HS-5 (cell line): ENCODE measurements at regions not wholly inside any gene's neighbourhood (a gene's known extent, or its start where the extent isn't known, plus 50 kb on each side); places are given as distances from the start of the nearest gene placed in this dataset.

Experiments used
- DNase-seq: peaks from one replicate; pipeline ENCODE4 v3.0.0-alpha.2; 2012; ENCODE audit warnings: low read depth

DNA sequence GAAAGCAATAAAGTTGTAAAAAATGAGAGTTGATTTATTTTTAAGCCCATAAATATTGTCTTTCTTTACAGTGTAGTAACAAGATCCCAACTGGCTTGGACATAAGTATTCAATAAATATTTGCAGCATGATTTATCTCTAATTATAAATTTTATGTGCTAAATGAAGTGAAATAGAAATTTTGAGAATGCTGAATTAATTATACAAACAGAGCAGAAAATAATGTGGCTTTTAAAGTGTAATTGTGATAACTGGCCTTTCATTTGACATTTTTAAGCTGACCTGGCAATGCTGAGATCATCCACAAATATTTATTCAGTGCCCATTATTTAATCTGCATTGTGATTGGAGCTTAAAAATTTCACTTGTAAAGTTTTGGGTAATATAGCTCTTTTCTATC is 201.6 kb upstream of the NAV3 start:
- no peak for DNase-seq

DNA sequence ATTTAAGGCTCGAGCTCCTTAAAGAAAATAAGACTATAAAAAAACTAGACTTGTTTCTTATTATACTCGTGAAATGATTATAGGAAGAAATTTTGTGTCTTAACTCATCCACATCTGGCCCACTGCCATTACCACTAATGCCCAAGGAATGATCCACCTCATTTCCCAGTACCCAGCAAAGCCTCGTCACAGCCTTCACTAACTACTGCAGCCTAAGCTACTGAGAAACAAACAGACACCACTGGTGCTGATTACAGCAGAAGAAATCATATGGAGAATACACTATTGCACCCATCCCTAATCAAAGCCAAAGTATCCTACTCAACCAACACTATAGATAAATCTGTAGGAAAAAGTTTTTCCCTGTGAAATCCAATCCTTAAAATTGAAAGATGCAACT is 205.3 kb upstream of the NAV3 start:
- peak; percentile 91 for DNase-seq

DNA sequence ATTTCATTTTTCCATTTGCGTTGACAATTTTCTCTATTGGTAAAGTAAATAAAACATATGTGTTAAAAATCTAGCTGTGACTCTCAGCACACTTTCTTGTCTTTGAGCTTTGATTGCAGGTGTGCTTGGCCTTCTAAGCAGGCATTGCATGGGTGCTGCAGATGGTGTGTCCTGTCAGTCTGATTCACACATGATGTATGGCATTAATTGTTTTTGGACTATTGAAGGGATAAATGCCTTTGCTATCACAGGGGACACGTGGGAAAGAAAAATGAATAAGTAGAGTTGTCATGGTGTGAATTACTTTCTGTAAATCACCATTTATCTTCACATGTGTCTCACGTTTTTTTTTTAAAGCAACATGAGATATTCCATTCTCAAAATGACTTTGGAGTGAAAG is 211.3 kb upstream of the NAV3 start:
- no peak for DNase-seq

DNA sequence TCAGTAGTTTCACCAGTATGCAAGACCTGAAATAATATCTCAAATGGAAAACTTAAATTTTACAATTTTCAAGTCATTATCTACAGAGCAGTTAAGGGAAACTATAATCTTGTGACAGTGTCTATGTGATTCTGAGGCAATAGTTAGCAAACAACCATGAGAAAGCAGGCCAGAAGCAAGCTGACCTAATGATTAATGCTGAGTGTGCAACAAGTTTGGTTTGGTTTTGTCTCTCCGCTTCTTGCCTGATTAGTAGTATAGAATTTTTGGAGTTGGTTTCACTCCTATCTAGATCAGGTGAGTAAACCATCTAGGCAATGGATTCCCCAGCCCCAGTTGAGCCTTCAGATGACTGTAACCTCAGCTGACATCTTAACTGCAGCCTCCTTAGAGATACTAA is 212.9 kb upstream of the NAV3 start:
- no peak for DNase-seq

DNA sequence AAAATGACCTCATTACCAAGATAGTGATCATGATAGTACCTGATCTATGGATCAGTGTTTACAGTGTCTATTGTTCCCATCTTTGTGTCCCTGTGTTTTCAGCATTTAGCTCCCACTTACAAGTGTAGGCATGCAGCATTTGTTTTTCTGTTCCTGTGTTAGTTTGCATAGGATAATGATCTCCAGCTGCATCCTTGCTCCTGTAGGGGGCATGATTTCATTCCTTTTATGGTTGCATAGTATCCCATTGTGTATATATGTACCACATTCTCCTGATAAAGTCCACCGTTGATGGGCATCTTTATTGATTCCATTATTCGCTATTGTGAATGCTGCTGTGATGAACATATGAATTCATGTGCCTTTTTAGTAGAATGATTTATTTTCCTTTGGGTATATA is 215.4 kb upstream of the NAV3 start:
- DNase-seq: no peak

DNA sequence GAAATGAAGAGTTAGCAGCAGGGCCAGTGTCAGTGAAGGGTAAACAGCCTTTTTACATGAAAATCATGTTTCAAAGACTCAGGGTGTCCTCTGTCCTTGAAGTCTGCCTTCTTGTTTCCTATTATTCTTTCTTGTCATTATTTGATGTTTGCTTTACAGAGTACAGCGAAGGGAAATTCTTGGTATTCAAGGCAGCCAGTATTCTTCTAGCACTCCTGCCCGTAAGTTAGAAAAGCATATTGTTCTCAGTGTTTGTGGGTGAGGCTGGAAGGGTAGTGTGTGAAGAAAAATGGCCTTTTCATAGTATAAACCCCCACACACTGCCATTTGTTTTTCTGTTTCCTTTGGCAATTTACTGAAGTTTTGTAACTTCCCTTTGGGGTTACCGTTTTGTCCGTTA is 217.3 kb upstream of the NAV3 start:
- no peak for DNase-seq

DNA sequence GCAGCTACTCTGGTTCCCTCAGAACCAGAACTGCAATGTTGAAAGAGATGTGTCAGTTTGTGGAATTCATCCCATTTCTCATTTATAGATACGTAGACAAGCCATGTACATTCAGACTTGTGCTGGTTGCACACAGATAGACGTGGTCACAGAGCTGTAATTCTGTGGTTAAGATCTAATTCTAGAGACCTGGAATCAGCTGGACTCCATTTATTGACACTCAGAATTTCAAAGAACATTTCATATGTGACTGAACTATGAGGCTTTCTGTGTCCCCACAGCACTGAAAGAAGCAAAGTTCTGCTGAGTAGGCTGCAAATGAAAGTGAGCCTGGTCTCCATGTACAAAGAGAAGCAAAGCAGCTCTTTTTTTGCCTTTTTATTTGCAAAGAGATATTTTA is 220.2 kb upstream of the NAV3 start:
- no peak for DNase-seq

DNA sequence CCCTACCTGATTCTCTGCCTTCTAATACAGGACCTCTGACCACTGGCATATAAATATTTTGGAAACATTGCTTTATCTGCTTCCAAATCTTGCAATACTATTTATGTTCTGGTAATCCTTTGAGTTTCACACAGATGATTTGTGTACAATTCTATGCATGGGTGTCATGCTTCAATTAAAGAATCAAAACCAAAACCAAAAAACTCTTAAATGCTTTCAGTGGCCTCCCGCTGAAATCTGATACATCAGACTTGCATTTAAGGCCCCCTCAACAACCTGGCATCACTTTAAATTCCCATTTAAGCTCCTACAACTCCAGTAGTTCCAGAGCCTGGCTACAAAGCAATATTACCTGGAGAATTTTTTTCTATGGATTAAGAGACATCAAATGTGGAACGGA is 221.7 kb upstream of the NAV3 start:
- DNase-seq: no peak

DNA sequence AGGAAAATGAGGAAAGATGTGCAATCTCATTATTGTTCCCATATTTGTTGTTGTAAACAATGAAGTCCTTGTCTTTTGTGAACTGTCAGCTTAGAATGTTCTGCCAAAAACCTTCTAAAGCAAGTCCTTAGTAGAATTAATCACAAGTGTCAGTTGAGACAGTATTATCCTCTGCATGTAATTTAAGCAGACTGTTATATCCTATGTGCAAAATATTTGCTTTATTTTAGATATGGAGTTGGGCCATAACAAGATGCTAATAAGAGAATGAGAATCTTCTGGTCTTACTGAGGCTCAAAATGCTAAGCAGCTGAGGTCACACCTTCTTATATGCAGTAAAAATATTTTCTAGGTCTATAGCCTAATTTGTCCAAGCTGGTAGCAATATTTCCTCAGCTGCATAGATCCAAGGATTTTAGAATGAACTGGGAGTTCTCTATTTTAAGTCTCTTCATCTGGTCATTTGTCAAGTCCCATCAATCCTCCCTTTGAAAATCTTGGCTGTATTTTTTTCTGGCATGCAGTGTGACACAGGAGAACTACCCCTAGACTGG is 222.3 kb upstream of the NAV3 start:
- DNase-seq: no peak

DNA sequence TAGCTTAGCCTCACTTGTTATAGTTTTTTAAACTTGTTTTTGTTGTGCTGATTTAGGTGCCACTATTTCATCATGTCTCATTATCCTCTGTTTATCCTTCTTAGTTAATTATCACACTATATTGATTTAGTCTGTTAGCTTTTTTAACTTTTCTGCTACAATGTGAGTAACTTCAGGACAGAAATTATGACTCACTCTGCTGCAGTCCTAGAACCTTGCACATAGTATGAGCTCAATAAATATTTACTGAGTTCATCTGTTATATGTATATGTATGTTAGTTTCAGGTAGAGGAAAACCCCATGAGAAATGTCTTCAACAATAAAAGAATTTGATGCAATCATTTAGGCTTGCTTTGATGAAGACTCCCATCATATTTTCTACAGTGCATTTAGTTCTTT is 224.3 kb upstream of the NAV3 start:
- no peak for DNase-seq

DNA sequence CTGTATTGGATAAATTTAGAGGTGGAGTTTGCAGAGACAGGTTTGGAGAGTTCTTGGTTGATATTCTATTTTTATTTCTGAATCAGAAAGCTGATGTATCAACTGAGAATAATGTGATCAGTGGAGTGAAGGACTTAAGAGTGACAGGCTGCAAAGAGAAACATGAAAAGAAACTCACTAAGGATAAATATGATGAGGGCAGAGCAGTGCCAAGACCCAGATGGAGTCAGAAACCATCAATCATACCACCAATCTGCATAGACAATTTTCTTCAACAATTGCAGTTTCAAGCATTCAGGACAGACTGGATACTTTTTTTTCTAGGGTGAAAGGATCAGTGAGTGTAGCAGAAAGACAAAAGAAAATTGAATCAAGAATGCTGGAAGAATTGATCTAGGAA is 226.7 kb upstream of the NAV3 start:
- no peak for DNase-seq

DNA sequence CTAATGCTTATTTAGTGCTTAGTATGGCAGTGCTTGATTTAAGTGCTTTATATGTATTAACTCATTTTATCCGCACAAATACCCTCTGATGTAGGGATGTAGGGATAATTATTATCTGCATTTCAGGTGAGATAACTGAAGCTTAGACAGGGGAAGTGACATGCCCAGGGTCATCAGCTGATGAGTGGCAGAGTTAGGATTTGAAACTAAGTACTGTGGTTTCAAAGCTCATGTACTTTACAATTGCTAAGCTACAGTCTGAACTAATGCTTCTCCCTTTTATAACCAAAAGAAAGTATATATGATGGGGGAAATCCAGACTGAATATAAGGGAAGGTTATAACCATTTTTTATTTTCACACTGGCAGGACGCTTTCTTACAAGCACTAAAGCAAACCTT is 229.6 kb upstream of the NAV3 start:
- no peak for DNase-seq

DNA sequence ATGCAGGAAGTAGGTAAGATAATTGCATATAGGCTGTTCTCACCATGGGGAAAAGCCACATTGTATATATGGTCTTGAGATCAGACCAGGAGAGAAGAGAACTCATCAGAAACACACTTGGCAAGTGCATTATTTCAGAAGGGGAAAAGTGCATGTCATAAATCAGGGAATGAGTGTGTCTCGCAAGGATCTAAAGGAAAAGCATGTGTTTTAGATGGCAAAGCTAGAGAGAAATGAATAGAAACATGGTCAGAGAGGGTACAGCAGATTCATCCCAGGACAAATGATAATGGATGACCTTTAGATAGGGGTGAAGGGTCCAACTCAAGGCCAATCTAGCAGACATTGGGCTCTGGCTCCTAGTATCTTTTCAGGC is 230.2 kb upstream of the NAV3 start:
- no peak for DNase-seq

DNA sequence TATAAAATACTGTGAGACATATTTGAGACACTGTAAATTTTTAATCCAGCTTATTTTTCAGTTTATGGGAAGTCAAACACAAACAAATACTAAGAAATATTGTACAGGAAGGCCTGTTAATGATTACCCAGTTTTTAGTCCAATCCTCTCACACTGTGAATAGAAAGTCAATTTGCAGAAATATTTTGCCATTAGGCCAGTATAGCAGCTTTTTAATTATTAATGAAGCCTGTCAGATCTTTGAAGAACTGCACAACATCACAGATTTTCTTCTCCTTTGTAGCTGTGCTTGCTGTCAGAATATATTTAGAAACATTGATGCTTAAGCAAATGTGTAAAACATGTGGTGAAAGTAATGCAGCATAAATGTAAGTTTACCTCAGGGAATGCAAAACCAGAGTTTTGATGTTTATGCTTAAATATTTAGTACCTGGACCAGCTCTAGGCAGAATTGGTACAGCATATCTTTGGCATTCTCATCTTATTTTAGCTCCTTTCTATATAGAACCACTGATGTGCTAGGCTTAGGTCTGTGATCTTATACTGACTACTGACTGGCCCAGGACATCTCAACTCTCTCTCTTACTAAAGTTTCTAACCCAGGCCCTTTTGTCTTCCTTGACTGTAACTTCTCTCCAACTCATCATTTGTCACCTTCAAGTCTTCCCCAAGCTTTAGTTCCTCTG is 230.8 kb upstream of the NAV3 start:
- no peak for DNase-seq

DNA sequence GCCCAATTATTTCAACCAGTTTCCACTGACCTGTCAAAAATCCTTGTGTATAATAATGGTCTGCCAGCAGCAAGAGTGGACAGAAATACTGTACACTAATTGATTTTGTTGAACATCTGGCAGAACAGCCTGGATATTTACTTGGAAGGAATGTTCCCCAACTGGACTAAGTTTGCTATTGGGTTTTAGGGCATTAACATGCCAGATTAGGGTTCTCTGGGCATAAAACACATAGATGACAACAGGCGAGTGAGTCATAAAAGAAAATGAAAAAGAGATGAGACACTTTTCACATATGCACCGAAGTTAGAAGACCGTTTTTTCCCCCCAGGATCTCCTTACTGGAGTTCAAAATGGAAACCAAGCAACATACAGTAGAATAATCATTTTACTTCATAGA is 236.3 kb upstream of the NAV3 start:
- no peak for DNase-seq

DNA sequence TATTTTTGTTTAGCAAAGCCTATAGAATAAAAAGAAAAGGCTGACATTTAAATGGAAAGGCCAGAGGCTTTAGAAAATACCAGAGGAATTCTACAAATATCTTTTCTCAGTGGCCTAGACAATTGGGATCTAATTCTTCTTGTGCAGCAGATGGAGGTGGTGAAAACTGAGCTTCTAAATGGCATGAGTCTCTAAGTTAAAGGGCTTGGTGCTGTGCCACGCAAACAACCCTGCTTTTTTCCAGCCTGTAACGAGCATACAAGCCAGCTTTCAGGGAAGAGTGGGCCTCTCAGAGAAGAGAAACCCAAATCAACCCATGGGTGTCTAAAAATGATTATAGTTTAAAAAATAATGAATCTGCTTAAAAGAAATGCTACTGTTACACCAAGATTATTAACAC is 237.9 kb upstream of the NAV3 start:
- no peak for DNase-seq

DNA sequence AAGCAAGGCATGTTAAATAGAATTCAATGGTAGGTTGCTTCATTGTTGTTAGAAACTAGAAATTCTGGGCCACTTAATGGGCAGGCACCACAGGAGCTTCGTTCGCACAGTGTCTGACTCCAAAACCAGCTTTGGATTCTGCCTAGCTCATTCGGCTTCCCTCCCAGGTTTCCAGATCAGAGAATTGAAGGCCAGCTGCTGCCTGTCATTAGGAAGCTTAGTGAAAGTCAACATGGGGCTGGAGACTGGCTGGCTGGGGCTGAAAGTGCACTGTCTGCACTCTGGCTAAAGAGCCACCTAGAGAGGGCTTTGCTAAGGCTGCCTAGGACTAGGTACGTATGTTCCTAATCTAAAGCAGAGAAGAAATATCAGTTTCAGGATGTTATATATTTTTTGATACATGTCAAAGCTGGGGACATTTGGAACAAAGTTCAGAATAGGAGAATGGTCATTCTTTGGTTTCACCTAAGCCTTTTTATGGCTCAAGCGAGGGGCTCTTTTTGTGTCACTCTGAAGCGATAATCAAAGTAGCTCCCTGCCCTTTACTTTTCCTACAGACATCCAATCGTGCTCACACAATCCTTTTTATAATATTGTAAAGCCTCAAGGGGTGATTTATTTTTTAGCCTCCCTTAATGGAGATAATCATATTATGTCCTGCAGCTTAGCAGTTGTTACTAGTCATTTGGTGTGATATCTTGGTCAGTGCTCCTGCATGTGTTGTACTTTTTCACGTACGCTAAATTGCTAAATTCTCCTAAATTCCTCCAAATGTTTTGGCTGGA is 238.5 kb upstream of the NAV3 start:
- DNase-seq: no peak

DNA sequence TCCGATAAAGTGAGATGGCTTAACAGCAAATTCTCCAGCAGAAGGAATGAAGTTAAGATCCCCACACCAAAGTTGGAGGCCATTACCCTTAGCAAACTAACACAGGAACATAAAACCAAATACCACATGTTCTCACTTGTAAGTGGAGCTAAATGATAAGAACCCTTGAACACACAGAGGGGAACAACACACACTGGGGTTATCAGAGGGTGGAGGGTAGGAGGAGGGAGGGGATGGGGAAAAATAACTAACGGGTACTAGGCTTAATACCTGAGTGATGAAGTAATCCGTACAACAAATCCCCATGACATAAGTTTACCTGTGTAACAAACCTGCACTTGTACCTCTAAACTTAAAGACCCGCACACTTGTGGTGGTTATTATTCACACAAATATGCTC is 240.4 kb upstream of the NAV3 start:
- DNase-seq: no peak

DNA sequence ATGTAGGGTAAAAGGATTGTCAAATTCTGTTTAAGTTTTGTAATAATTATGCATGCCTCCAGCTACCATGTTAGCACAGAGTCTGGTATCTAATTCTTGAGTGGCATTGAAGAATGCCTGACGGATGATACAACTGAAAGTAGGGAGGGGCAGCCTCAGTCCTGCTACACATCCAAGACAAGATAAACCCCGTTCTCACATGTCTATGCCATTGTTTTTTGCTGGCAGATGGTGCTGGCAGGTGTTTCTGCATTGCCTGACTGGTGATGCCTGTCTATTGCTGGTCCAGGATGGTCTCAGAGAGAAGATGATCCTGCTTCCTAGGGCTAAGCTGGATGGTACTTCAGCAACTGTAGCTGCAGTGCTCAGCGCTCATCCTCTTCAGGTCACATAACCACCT is 245.8 kb upstream of the NAV3 start:
- no peak for DNase-seq

DNA sequence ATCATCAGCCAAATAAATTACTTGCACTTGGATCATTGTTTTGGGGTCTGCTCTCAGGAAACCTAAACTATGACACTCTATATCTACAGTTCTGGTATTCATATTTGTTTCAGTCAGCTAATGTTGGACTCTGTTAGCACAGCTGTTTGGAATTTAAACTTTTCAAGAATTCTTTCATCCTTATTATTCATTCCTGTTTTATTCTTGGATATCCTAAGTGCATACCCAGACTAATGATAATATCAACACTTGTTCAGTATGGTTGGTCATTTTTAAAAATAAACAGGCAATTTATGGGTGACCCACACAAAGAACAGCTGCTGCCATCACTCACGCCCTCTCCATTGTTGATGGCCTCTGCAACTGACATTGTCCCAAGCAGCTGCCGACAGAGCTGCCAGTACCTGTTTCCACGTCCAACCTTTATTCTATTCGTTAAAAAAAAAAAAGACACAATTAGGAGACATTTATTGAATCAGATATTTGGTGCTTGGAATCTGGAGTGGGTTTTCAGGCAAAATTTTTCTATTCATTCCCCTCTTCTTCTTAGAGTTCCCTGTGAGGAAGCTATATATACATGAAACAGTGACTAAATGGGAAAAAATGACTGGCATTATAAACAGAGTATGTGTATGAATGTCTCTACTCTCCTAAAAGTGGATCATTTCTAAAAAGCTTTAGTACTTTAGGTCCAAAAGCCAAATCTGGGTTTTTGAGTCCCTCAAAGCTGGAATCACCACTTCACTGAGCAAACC is 252.1 kb upstream of the NAV3 start:
- no peak for DNase-seq

DNA sequence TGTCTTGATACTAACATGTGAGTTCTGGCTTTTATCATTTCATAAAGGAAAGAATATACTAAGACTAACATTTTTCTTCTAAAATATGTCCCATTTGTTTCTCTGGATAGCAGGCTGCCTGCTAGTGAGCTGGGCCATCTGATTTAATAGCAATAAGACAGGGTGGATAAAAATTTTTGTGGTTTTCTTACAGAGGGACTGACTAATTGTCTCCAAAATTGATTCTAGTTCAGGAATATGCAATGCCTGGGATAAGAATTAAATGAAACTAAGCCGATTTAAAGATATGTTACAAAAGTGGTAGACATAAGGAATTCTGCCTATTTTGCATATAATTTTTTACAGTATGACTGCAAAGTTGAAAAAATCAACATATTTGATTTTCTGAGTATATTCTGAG is 252.9 kb upstream of the NAV3 start:
- DNase-seq: no peak

DNA sequence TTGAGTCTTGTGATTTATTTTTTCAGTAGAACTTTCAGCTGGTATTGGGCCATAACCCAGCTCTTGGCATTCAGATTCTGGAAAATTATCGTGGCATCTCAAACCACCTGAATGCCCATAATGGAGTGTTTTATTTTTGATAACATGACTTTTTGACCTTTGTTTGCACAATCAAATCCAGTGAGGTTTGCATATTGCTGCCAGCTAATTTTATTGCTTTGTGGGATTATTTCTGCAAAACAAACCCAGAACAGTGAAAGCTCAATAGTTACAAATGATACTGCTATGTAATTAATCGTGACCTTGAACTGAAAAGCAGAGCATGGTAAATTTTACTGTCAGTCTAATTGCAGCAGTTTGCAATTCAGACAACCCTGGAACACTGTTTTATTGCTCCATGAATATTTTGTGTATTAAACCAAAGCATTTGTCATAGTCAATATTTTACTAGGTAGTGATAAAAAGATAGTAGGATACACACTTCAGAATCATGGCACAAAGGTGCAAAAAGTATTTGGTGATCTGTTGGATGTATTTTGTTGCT is 255.2 kb upstream of the NAV3 start:
- DNase-seq: no peak

DNA sequence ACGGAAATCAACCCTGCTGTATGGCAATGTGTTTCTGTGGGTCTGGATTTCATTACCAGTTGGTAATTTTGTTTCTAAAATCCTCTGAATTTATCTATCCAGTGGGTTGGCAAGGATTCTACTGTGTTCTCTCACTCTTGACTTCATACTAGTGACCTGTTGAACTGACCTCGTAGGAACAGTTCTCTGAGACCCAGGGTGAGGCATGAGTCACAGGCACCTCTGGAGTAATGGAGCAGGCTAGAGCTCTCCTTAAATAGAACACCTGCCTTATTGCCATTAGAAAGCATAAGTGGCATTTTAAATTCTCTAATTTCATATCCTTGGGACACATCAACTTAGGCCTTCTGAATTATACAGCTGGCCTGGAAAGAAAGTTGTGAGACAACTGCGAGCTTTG is 258.3 kb upstream of the NAV3 start:
- DNase-seq: no peak
